HEK293T (cell line): ENCODE measurements at regions not wholly inside any gene's neighbourhood (a gene's known extent, or its start where the extent isn't known, plus 50 kb on each side); places are given as distances from the start of the nearest gene placed in this dataset.

Experiments used
- CTCF ChIA-PET: fragments of 350-600 bp; formaldehyde crosslinking; extraction: SDS; loops from one replicate; lab custom pipeline; 2021; ENCODE audit warnings: antibody characterized with exemption, inconsistent platforms; lab: Yijun Ruan, JAX
- POLR2A ChIA-PET: fragments of 350-600 bp; formaldehyde crosslinking; extraction: SDS; loops from one replicate; lab custom pipeline; 2020; ENCODE audit warnings: antibody characterized with exemption, inconsistent platforms; lab: Yijun Ruan, JAX
- DNase-seq: peaks from one replicate; pipeline ENCODE4 v3.0.0; 2012; ENCODE audit warnings: mixed read lengths; ENCODE audit errors: extremely low spot score
- ARNT ChIP-seq: fragments of 450-650 bp; IDR thresholded peaks from 2 replicates; pipeline ENCODE4 v1.6.1; 2017; ENCODE audit warnings: mild to moderate bottlenecking
- BHLHE40 ChIP-seq: fragments of 450-650 bp; IDR thresholded peaks from 2 replicates; pipeline ENCODE4 v1.6.1; 2016; ENCODE audit warnings: mild to moderate bottlenecking, moderate library complexity, borderline replicate concordance
- CTBP1 ChIP-seq: fragments of 450-650 bp; IDR thresholded peaks from 2 replicates; pipeline ENCODE4 v1.6.1; 2016; ENCODE audit warnings: borderline replicate concordance
- ELF4 ChIP-seq: fragments of 450-650 bp; IDR thresholded peaks from 2 replicates; pipeline ENCODE4 v1.6.1; 2017; ENCODE audit warnings: antibody characterized with exemption
- FOXA1 ChIP-seq: fragments of 450-650 bp; IDR thresholded peaks from 2 replicates; pipeline ENCODE4 v1.6.1; 2016; ENCODE audit warnings: mild to moderate bottlenecking
- FOXK2 ChIP-seq: fragments of 450-650 bp; IDR thresholded peaks from 2 replicates; pipeline ENCODE4 v1.6.1; 2016; ENCODE audit warnings: mild to moderate bottlenecking
- FOXM1 ChIP-seq: fragments of 450-650 bp; IDR thresholded peaks from 2 replicates; pipeline ENCODE4 v1.6.1; 2017; ENCODE audit warnings: mild to moderate bottlenecking, borderline replicate concordance
- HDGF ChIP-seq: fragments of 450-650 bp; IDR thresholded peaks from 2 replicates; pipeline ENCODE4 v1.6.1; 2017; ENCODE audit warnings: antibody characterized with exemption, borderline replicate concordance
- L3MBTL2 ChIP-seq: fragments of 450-650 bp; conservative IDR thresholded peaks from 2 replicates; pipeline ENCODE4 v1.6.1; 2016; ENCODE audit warnings: mild to moderate bottlenecking
- LEF1 ChIP-seq: fragments of 450-650 bp; IDR thresholded peaks from 2 replicates; pipeline ENCODE4 v1.6.1; 2017; ENCODE audit warnings: mild to moderate bottlenecking, borderline replicate concordance
- NFRKB ChIP-seq: fragments of 450-650 bp; IDR thresholded peaks from 2 replicates; pipeline ENCODE4 v1.6.1; 2016; ENCODE audit warnings: mild to moderate bottlenecking, moderate library complexity
- PKNOX1 ChIP-seq: fragments of 450-650 bp; IDR thresholded peaks from 2 replicates; pipeline ENCODE4 v1.6.1; 2016
- SP1 ChIP-seq: fragments of 450-650 bp; IDR thresholded peaks from 2 replicates; pipeline ENCODE4 v1.6.1; 2017
- SUZ12 ChIP-seq: fragments of 450-650 bp; IDR thresholded peaks from 2 replicates; pipeline ENCODE4 v1.6.1; 2016; ENCODE audit warnings: mild to moderate bottlenecking
- TARDBP ChIP-seq: fragments of 450-650 bp; IDR thresholded peaks from 2 replicates; pipeline ENCODE4 v1.6.1; 2016
- ZNF384 ChIP-seq: fragments of 450-650 bp; IDR thresholded peaks from 2 replicates; pipeline ENCODE4 v1.6.1; 2016

- TF ChIP-seq SP1: no peak
- no peak for TF ChIP-seq LEF1
- TF ChIP-seq BHLHE40: no peak
- no peak for TF ChIP-seq TARDBP
- TF ChIP-seq HDGF: no peak
- no peak for TF ChIP-seq SUZ12
- no peak for TF ChIP-seq FOXM1
- TF ChIP-seq FOXA1: no peak
- no peak for TF ChIP-seq ZNF384
- POLR2A ChIA-PET: no interaction called here
- DNase-seq: no peak
- CTCF ChIA-PET: no interaction called here
Measured at GRCh38 chr2:7286120-7286519, 368.9 kb downstream of the RNF144A start.

GRCh38 chr2:7288484-7288883, 371.3 kb downstream of the RNF144A start:
- ChIA-PET POLR2A (no interaction called here), CTCF (no interaction called here)
- DNase-seq: no peak
- TF ChIP-seq SP1 (no peak), FOXK2 (no peak), SUZ12 (no peak), LEF1 (no peak), CTBP1 (no peak)

- CTCF ChIA-PET: interaction anchor here (0.6 kb wide), 1 partner anchor 1446 kb away, joined by 3 read pairs; no protein-coding TSS in a partner anchor
- POLR2A ChIA-PET: no interaction called here
- TF ChIP-seq NFRKB (no peak), L3MBTL2 (no peak), SP1 (no peak), PKNOX1 (no peak), LEF1 (no peak), FOXK2 (no peak), CTBP1 (no peak), HDGF (no peak), ARNT (no peak), TARDBP (no peak), ZNF384 (no peak), FOXA1 (no peak), ELF4 (no peak), BHLHE40 (no peak), SUZ12 (no peak), FOXM1 (no peak)
- DNase-seq: no peak
Measured at GRCh38 chr2:7289697-7290096, 372.5 kb downstream of the RNF144A start.

GRCh38 chr2:7292154-7292691, 375.0 kb downstream of the RNF144A start:
- ChIA-PET CTCF (no interaction called here), POLR2A (no interaction called here)
- TF ChIP-seq BHLHE40 (no peak), LEF1 (no peak), SP1 (no peak)
- DNase-seq: no peak

GRCh38 chr2:7309582-7309981, 392.4 kb downstream of the RNF144A start:
- POLR2A ChIA-PET: no interaction called here
- TF ChIP-seq FOXA1: no peak
- no peak for TF ChIP-seq HDGF
- TF ChIP-seq CTBP1: no peak
- TF ChIP-seq L3MBTL2: no peak
- TF ChIP-seq LEF1: no peak
- TF ChIP-seq PKNOX1: no peak
- no peak for TF ChIP-seq NFRKB
- no peak for TF ChIP-seq ZNF384
- no peak for TF ChIP-seq FOXM1
- TF ChIP-seq SUZ12: no peak
- TF ChIP-seq FOXK2: no peak
- no peak for TF ChIP-seq SP1
- TF ChIP-seq ELF4: no peak
- TF ChIP-seq BHLHE40: no peak
- no peak for TF ChIP-seq TARDBP
- DNase-seq: no peak
- CTCF ChIA-PET: no interaction called here

- CTCF ChIA-PET: no interaction called here
- DNase-seq: no peak
- TF ChIP-seq SP1 (no peak), PKNOX1 (no peak), BHLHE40 (no peak), L3MBTL2 (no peak), HDGF (no peak), TARDBP (no peak), LEF1 (no peak), SUZ12 (no peak), ELF4 (no peak), ARNT (no peak)
- POLR2A ChIA-PET: no interaction called here
Measured at GRCh38 chr2:7324706-7325105, 407.5 kb downstream of the RNF144A start.

GRCh38 chr2:7325186-7325585, 408.0 kb downstream of the RNF144A start:
- POLR2A ChIA-PET: no interaction called here
- TF ChIP-seq SUZ12: no peak
- no peak for TF ChIP-seq SP1
- TF ChIP-seq FOXA1: no peak
- no peak for TF ChIP-seq LEF1
- no peak for TF ChIP-seq FOXM1
- no peak for TF ChIP-seq TARDBP
- no peak for TF ChIP-seq ARNT
- no peak for TF ChIP-seq CTBP1
- TF ChIP-seq ELF4: no peak
- no peak for TF ChIP-seq FOXK2
- TF ChIP-seq ZNF384: no peak
- no peak for TF ChIP-seq BHLHE40
- TF ChIP-seq HDGF: no peak
- no peak for TF ChIP-seq NFRKB
- no peak for TF ChIP-seq L3MBTL2
- TF ChIP-seq PKNOX1: no peak
- no peak for DNase-seq
- CTCF ChIA-PET: no interaction called here
